HCT116 (cell line): ENCODE measurements at regions not wholly inside any gene's neighbourhood (a gene's known extent, or its start where the extent isn't known, plus 50 kb on each side); places are given as distances from the start of the nearest gene placed in this dataset.

Experiments
- ATAC-seq: fragments of 200-7000 bp; cut with Tn5 transposase; 2 replicates; pipeline ENCODE4 v1.9.1; 2020; ENCODE audit warnings: mild to moderate bottlenecking, moderate library complexity
- BruUV-seq: library from RNA; stranded (reverse); fragments of 400-500 nt; replicated peaks from 2 replicates; lab custom pipeline; 2021; lab: Mats Ljungman, UMichigan
- CTCF ChIA-PET: fragments of 300-600 bp; sonication (Branson Sonifier 250); formaldehyde crosslinking; loops from one replicate; lab custom pipeline; 2021; ENCODE audit warnings: antibody characterized with exemption; lab: Charles Lee
- POLR2A ChIA-PET: fragments of 300-600, 350-600 bp; sonication (Branson Sonifier 250); formaldehyde crosslinking; loops from one replicate; lab custom pipeline; 2021; ENCODE audit warnings: antibody characterized with exemption; lab: Charles Lee
- RAD21 ChIA-PET, 2 experiments: fragments of 300-600 bp; sonication (Branson Sonifier 250); formaldehyde crosslinking; loops; one replicate each; lab custom pipeline; 2023; ENCODE audit warnings: low total read pairs in 2 of 2; ENCODE audit not compliant: uncharacterized antibody in 2 of 2, unreplicated experiment in 2 of 2, low non-redundant PET in 1 of 2; lab: Charles Lee
- DNase-seq: peaks from one replicate; pipeline ENCODE4 v3.0.0-alpha.2; 2010; ENCODE audit warnings: low read depth, low spot score
- H2AFZ ChIP-seq: fragments of 200-600 bp; shearing (Covaris generic), sonication (generic); 2 replicates; pipeline ENCODE4 v1.6.1; 2017; ENCODE audit warnings: low read depth, mixed run types, mixed read lengths, antibody characterized with exemption, low read length; ENCODE audit not compliant: poor library complexity, severe bottlenecking
- H3K27ac ChIP-seq: 2 replicates; pipeline ENCODE4 v1.5.1; 2012; ENCODE audit warnings: low read depth, low read length
- H3K27me3 ChIP-seq: fragments of 200-600 bp; sonication (generic); 2 replicates; pipeline ENCODE4 v1.6.1; 2016; ENCODE audit warnings: mixed run types, low read length, mixed read lengths; ENCODE audit not compliant: insufficient read depth
- H3K36me3 ChIP-seq, 2 experiments: fragments of 200-500 bp in 1 of 2; fragments of 200-600 bp in 1 of 2; sonication (Bioruptor generic) in 1 of 2; sonication (generic) in 1 of 2; 2 replicates each; pipeline versions ENCODE4 v1.5.1 to v1.6.1; 2014 to 2016; ENCODE audit warnings: low read length in 2 of 2, inconsistent platforms in 1 of 2, mixed read lengths in 1 of 2, mixed run types in 1 of 2; ENCODE audit not compliant: insufficient read depth in 2 of 2, control insufficient read depth in 1 of 2
- H3K4me1 ChIP-seq, 2 experiments: fragments of 200-600 bp in 1 of 2; sonication (generic) in 1 of 2; 2 replicates each; pipeline versions ENCODE4 v1.5.1 to v1.6.1; 2012 to 2017; ENCODE audit warnings: low read length in 2 of 2, inconsistent platforms in 1 of 2, mild to moderate bottlenecking in 1 of 2, mixed read lengths in 1 of 2, mixed run types in 1 of 2, moderate library complexity in 1 of 2; ENCODE audit not compliant: insufficient read depth in 2 of 2, control insufficient read depth in 1 of 2
- H3K4me2 ChIP-seq: fragments of 200-600 bp; sonication (generic); 2 replicates; pipeline ENCODE4 v1.6.1; 2017; ENCODE audit warnings: mixed run types, low read length, mixed read lengths
- H3K4me3 ChIP-seq, 2 experiments: fragments of 200-600 bp in 1 of 2; sonication (generic) in 1 of 2; replicated peaks in 1 of 2; 2 replicates each; pipeline ENCODE4 v1.5.1; 2011 to 2016; ENCODE audit warnings: low read length in 2 of 2, control low read depth in 1 of 2, low read depth in 1 of 2, mild to moderate bottlenecking in 1 of 2, mixed read lengths in 1 of 2, mixed run types in 1 of 2
- H3K79me2 ChIP-seq: fragments of 200-600 bp; sonication (generic); 2 replicates; pipeline ENCODE4 v1.6.1; 2017; ENCODE audit warnings: mild to moderate bottlenecking, mixed run types, low read length, moderate library complexity, mixed read lengths; ENCODE audit not compliant: insufficient read depth
- H3K9ac ChIP-seq: fragments of 200-600 bp; sonication (generic); 2 replicates; pipeline ENCODE4 v1.6.1; 2016; ENCODE audit warnings: low read length, mixed read lengths
- H3K9me2 ChIP-seq: fragments of 200-600 bp; sonication (generic), shearing (Covaris generic); 2 replicates; pipeline ENCODE4 v1.6.1; 2017; ENCODE audit warnings: mixed run types, mild to moderate bottlenecking, moderate library complexity; ENCODE audit not compliant: insufficient read depth
- H3K9me3 ChIP-seq, 2 experiments: fragments of 200-500 bp in 1 of 2; fragments of 200-600 bp in 1 of 2; sonication (Bioruptor generic) in 1 of 2; sonication (generic) in 1 of 2; 2 replicates each; pipeline ENCODE4 v1.6.1; 2014 to 2017; ENCODE audit warnings: low read length in 2 of 2, mixed read lengths in 2 of 2, inconsistent platforms in 1 of 2, low read depth in 1 of 2, mild to moderate bottlenecking in 1 of 2, mixed run types in 1 of 2, moderate library complexity in 1 of 2; ENCODE audit not compliant: control insufficient read depth in 1 of 2, insufficient read depth in 1 of 2
- H4K20me1 ChIP-seq: fragments of 200-600 bp; sonication (generic), shearing (Covaris generic); 2 replicates; pipeline ENCODE4 v1.6.1; 2017; ENCODE audit warnings: mixed run types, mild to moderate bottlenecking, moderate library complexity; ENCODE audit not compliant: insufficient read depth
- CEBPB ChIP-seq: IDR thresholded peaks from 2 replicates; pipeline ENCODE4 v1.6.1; 2012; ENCODE audit warnings: low read depth
- EGR1 ChIP-seq: IDR thresholded peaks from 2 replicates; pipeline ENCODE4 v1.6.1; 2012; ENCODE audit warnings: low read depth
- ELF1 ChIP-seq: IDR thresholded peaks from 2 replicates; pipeline ENCODE4 v1.6.1; 2012; ENCODE audit warnings: low read depth, borderline replicate concordance
- EZH2 ChIP-seq: fragments of 200-600 bp; sonication (generic); IDR thresholded peaks from 2 replicates; pipeline ENCODE4 v1.6.1; 2017; ENCODE audit warnings: antibody characterized with exemption, mixed run types
- EZH2phosphoT487 ChIP-seq: fragments of 200-600 bp; IDR thresholded peaks from 2 replicates; pipeline ENCODE4 v1.6.1; 2018; ENCODE audit warnings: antibody characterized with exemption, borderline replicate concordance
- FOSL1 ChIP-seq: IDR thresholded peaks from 2 replicates; pipeline ENCODE4 v1.6.1; 2012; ENCODE audit warnings: low read depth
- JUND ChIP-seq: IDR thresholded peaks from 2 replicates; pipeline ENCODE4 v1.6.1; 2012
- POLR2A ChIP-seq: IDR thresholded peaks from 2 replicates; pipeline ENCODE4 v1.7.0; 2011; ENCODE audit warnings: borderline replicate concordance; ENCODE audit not compliant: insufficient read depth, insufficient read length; ENCODE audit errors: extremely low read depth
- POLR2AphosphoS5 ChIP-seq: IDR thresholded peaks from 2 replicates; pipeline ENCODE4 v1.6.1; 2011; ENCODE audit warnings: mild to moderate bottlenecking, low read depth, low read length, moderate library complexity
- RAD21 ChIP-seq: IDR thresholded peaks from 2 replicates; pipeline ENCODE4 v1.6.1; 2012; ENCODE audit warnings: low read depth, mild to moderate bottlenecking
- SIN3A ChIP-seq: IDR thresholded peaks from 2 replicates; pipeline ENCODE4 v1.6.1; 2012; ENCODE audit warnings: low read depth
- SRF ChIP-seq: IDR thresholded peaks from 2 replicates; pipeline ENCODE4 v1.6.1; 2012; ENCODE audit warnings: low read depth
- TCF7L2 ChIP-seq: IDR thresholded peaks from 2 replicates; pipeline ENCODE4 v1.7.0; 2011; ENCODE audit warnings: borderline replicate concordance, inconsistent platforms; ENCODE audit not compliant: insufficient read depth, insufficient read length; ENCODE audit errors: extremely low read depth
- YY1 ChIP-seq: IDR thresholded peaks from 2 replicates; pipeline ENCODE4 v1.6.1; 2011; ENCODE audit warnings: low read length, low read depth, moderate library complexity, mild to moderate bottlenecking; ENCODE audit not compliant: insufficient replicate concordance; ENCODE audit errors: extremely low read depth
- intact Hi-C: fragments of 100-400 bp; cut with micrococcal nuclease; formaldehyde crosslinking; loops from 2 replicates; pipeline ENCODE4 v1.10.0; 2022
- TF ChIP-seq, protein P1 (sequence below): IDR thresholded peaks from 2 replicates; pipeline ENCODE4 v1.6.1; 2012; ENCODE audit warnings: low read depth
- TF ChIP-seq, protein P2 (sequence below): IDR thresholded peaks from 2 replicates; pipeline ENCODE4 v1.6.1; 2012
- TF ChIP-seq, protein P3 (sequence below): IDR thresholded peaks from 2 replicates; pipeline ENCODE4 v1.6.1; 2011; ENCODE audit warnings: mild to moderate bottlenecking, low read length, moderate library complexity; ENCODE audit not compliant: insufficient replicate concordance; ENCODE audit errors: extremely low read depth

DNA sequence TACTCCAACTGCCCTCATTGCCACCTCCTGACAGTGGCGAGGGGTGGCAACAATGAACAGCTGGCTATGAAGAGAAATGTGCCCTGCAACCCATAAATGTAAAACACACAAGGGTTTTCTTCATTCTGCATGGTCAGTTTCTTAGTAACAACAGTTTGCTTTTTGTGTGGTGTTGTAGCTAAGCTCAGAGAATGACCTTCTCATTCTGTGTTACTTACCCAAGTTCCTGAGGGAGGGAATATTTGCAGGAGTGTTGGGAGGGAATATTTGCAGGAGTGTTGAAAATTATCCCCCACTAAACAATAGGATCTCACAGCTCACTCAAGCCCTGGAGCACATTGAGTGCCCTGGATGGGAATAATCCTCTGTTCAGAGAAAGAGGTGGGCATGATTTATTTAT, 456.4 kb upstream of the CDH4 start:
- TF ChIP-seq SIN3A (no peak), POLR2AphosphoS5 (no peak), YY1 (no peak), RAD21 (no peak), ELF1 (no peak), JUND (no peak), TCF7L2 (no peak), FOSL1 (no peak), EZH2phosphoT487 (no peak), SRF (no peak), POLR2A (no peak), CEBPB (no peak), EZH2 (no peak), EGR1 (no peak)
- TF ChIP-seq, protein P1, sequence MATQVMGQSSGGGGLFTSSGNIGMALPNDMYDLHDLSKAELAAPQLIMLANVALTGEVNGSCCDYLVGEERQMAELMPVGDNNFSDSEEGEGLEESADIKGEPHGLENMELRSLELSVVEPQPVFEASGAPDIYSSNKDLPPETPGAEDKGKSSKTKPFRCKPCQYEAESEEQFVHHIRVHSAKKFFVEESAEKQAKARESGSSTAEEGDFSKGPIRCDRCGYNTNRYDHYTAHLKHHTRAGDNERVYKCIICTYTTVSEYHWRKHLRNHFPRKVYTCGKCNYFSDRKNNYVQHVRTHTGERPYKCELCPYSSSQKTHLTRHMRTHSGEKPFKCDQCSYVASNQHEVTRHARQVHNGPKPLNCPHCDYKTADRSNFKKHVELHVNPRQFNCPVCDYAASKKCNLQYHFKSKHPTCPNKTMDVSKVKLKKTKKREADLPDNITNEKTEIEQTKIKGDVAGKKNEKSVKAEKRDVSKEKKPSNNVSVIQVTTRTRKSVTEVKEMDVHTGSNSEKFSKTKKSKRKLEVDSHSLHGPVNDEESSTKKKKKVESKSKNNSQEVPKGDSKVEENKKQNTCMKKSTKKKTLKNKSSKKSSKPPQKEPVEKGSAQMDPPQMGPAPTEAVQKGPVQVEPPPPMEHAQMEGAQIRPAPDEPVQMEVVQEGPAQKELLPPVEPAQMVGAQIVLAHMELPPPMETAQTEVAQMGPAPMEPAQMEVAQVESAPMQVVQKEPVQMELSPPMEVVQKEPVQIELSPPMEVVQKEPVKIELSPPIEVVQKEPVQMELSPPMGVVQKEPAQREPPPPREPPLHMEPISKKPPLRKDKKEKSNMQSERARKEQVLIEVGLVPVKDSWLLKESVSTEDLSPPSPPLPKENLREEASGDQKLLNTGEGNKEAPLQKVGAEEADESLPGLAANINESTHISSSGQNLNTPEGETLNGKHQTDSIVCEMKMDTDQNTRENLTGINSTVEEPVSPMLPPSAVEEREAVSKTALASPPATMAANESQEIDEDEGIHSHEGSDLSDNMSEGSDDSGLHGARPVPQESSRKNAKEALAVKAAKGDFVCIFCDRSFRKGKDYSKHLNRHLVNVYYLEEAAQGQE, result no peak
- TF ChIP-seq, protein P2, sequence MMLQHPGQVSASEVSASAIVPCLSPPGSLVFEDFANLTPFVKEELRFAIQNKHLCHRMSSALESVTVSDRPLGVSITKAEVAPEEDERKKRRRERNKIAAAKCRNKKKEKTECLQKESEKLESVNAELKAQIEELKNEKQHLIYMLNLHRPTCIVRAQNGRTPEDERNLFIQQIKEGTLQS, result no peak
- TF ChIP-seq, protein P3, sequence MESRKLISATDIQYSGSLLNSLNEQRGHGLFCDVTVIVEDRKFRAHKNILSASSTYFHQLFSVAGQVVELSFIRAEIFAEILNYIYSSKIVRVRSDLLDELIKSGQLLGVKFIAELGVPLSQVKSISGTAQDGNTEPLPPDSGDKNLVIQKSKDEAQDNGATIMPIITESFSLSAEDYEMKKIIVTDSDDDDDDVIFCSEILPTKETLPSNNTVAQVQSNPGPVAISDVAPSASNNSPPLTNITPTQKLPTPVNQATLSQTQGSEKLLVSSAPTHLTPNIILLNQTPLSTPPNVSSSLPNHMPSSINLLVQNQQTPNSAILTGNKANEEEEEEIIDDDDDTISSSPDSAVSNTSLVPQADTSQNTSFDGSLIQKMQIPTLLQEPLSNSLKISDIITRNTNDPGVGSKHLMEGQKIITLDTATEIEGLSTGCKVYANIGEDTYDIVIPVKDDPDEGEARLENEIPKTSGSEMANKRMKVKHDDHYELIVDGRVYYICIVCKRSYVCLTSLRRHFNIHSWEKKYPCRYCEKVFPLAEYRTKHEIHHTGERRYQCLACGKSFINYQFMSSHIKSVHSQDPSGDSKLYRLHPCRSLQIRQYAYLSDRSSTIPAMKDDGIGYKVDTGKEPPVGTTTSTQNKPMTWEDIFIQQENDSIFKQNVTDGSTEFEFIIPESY, result no peak
- Histone ChIP-seq H4K20me1 (no peaks in the 10 kb centered on the region), H3K36me3 (no peaks in the 10 kb centered on the region), H3K9me3 (peaks cover 10 to 31% of the 10 kb centered on the region in 2 experiments; a peak in 2 of 4 replicates), H3K9me2 (no peaks in the 10 kb centered on the region), H3K4me2 (no peak overlapping the region), H3K79me2 (no peaks in the 10 kb centered on the region), H3K4me1 (no peaks in the 10 kb centered on the region), H2AFZ (no peak overlapping the region), H3K9ac (no peak overlapping the region), H3K27ac (no peak overlapping the region), H3K27me3 (no peaks in the 10 kb centered on the region), H3K4me3 (no peak overlapping the region)
- BruUV-seq, result no TSS peak
- DNase-seq (no peak), ATAC-seq (no peak)
- ChIA-PET CTCF (no interaction called here), POLR2A (no interaction called here), RAD21 (no interaction called here)
- intact Hi-C loops, result no loop called here
